H1 (cell line): ENCODE measurements at regions not wholly inside any gene's neighbourhood (a gene's known extent, or its start where the extent isn't known, plus 50 kb on each side); places are given as distances from the start of the nearest gene placed in this dataset.

Experiments
- CTCF ChIA-PET: fragments of 300-600 bp; sonication (Branson Sonifier 250); formaldehyde crosslinking; loops from one replicate; lab custom pipeline; 2021; ENCODE audit not compliant: partially characterized antibody; lab: Charles Lee
- POLR2A ChIA-PET: fragments of 300-600 bp; sonication (Branson Sonifier 250); formaldehyde crosslinking; loops from one replicate; lab custom pipeline; 2021; ENCODE audit warnings: inconsistent platforms; ENCODE audit not compliant: partially characterized antibody; lab: Charles Lee
- DNase-seq, 2 experiments: peaks; one replicate each; pipeline versions ENCODE4 v3.0.0 to v3.0.0-alpha.2; 2010 to 2022; ENCODE audit warnings: low spot score in 2 of 2, low read depth in 1 of 2, mixed read lengths in 1 of 2
- FAIRE-seq: peaks from 2 replicates; lab custom pipeline; 2011; peaks lifted over from hg19 to GRCh38; lab: Jason Lieb, UNC
- H2AFZ ChIP-seq: 2 replicates; pipeline ENCODE4 v1.8.1; 2012; ENCODE audit warnings: low read length, inconsistent platforms
- H2AK5ac ChIP-seq: 2 replicates; pipeline ENCODE4 v1.6.1; 2013; ENCODE audit warnings: low read depth, low read length
- H2BK120ac ChIP-seq: replicated peaks from 2 replicates; pipeline ENCODE3; 2013; ENCODE audit warnings: low read depth, low read length, inconsistent platforms
- H2BK12ac ChIP-seq: 2 replicates; pipeline ENCODE4 v1.6.1; 2013; ENCODE audit warnings: low read depth, low read length
- H2BK15ac ChIP-seq: 2 replicates; pipeline ENCODE4 v1.6.1; 2013; ENCODE audit warnings: low read length
- H2BK20ac ChIP-seq: 2 replicates; pipeline ENCODE4 v1.6.1; 2013; ENCODE audit warnings: low read length
- H2BK5ac ChIP-seq: 2 replicates; pipeline ENCODE4 v1.6.1; 2013; ENCODE audit warnings: low read depth, low read length
- H3K14ac ChIP-seq: 2 replicates; pipeline ENCODE4 v1.6.1; 2013; ENCODE audit warnings: inconsistent platforms; ENCODE audit not compliant: insufficient read length
- H3K18ac ChIP-seq: 2 replicates; pipeline ENCODE4 v1.6.1; 2013; ENCODE audit warnings: low read length; ENCODE audit errors: extremely low read depth
- H3K23ac ChIP-seq: 2 replicates; pipeline ENCODE4 v1.6.1; 2013; ENCODE audit warnings: inconsistent platforms; ENCODE audit not compliant: insufficient read length
- H3K23me2 ChIP-seq: 2 replicates; pipeline ENCODE4 v1.6.1; 2013; ENCODE audit warnings: low read depth, low read length
- H3K27ac ChIP-seq: 2 replicates; pipeline ENCODE4 v1.6.1; 2011; ENCODE audit warnings: low read depth, low read length, inconsistent platforms
- H3K27me3 ChIP-seq, 4 experiments: replicated peaks in 1 of 4; 1 replicate in 1 of 4; 2 replicates in 3 of 4; pipeline versions ENCODE4 v1.6.1 to v1.8.1; 2011 to 2013; ENCODE audit warnings: low read length in 3 of 4, mild to moderate bottlenecking in 3 of 4, inconsistent platforms in 2 of 4, mixed read lengths in 2 of 4, moderate library complexity in 1 of 4; ENCODE audit not compliant: control insufficient read depth in 3 of 4, insufficient read depth in 3 of 4; ENCODE audit errors: extremely low read depth in 1 of 4
- H3K36me3 ChIP-seq, 4 experiments: 2 replicates each; pipeline versions ENCODE4 v1.6.1 to v1.8.1; 2011 to 2013; ENCODE audit warnings: mild to moderate bottlenecking in 4 of 4, low read length in 3 of 4, moderate library complexity in 2 of 4, control low read depth in 1 of 4, inconsistent platforms in 1 of 4; ENCODE audit not compliant: insufficient read depth in 4 of 4, control insufficient read depth in 2 of 4
- H3K4ac ChIP-seq: replicated peaks from 2 replicates; pipeline ENCODE3; 2013; ENCODE audit warnings: low read length, low read depth, mixed read lengths, inconsistent platforms; ENCODE audit not compliant: insufficient read length
- H3K4me1 ChIP-seq, 4 experiments: replicated peaks in 1 of 4; 1 replicate in 1 of 4; 2 replicates in 3 of 4; pipeline versions ENCODE4 v1.6.1 to v1.8.1; 2011 to 2013; ENCODE audit warnings: low read length in 3 of 4, inconsistent platforms in 2 of 4, mixed read lengths in 1 of 4; ENCODE audit not compliant: insufficient read depth in 4 of 4, control insufficient read depth in 3 of 4
- H3K4me2 ChIP-seq, 2 experiments: 2 replicates each; pipeline versions ENCODE4 v1.6.1 to v1.8.1; 2011 to 2013; ENCODE audit warnings: low read depth in 2 of 2, low read length in 2 of 2, control low read depth in 1 of 2, inconsistent platforms in 1 of 2, mild to moderate bottlenecking in 1 of 2; ENCODE audit not compliant: insufficient read depth in 1 of 2
- H3K4me3 ChIP-seq, 4 experiments: fragments of 200-600, 300-600 bp in 1 of 4; sonication (generic), shearing (Covaris generic), sonication (Bioruptor Twin) in 1 of 4; 2 replicates each; pipeline versions ENCODE4 v1.5.1 to v1.8.1; 2011 to 2016; ENCODE audit warnings: low read length in 4 of 4, low read depth in 3 of 4, control low read depth in 2 of 4, inconsistent platforms in 2 of 4, mild to moderate bottlenecking in 2 of 4, mixed read lengths in 1 of 4, moderate library complexity in 1 of 4; ENCODE audit not compliant: insufficient read depth in 2 of 4; ENCODE audit errors: extremely low read depth in 1 of 4
- H3K56ac ChIP-seq: replicated peaks from 2 replicates; pipeline ENCODE3; 2013; ENCODE audit warnings: low read depth, mild to moderate bottlenecking, mixed read lengths, low read length, inconsistent platforms; ENCODE audit not compliant: insufficient read length
- H3K79me1 ChIP-seq: 2 replicates; pipeline ENCODE4 v1.6.1; 2013; ENCODE audit warnings: low read depth, low read length, control low read depth
- H3K79me2 ChIP-seq, 2 experiments: 2 replicates each; pipeline versions ENCODE4 v1.6.1 to v1.8.1; 2012 to 2013; ENCODE audit warnings: low read length in 2 of 2, mild to moderate bottlenecking in 2 of 2, inconsistent platforms in 1 of 2; ENCODE audit not compliant: insufficient read depth in 2 of 2, control insufficient read depth in 1 of 2
- H3K9ac ChIP-seq, 4 experiments: replicated peaks in 1 of 4; 1 replicate in 1 of 4; 2 replicates in 3 of 4; pipeline versions ENCODE4 v1.6.1 to v1.8.1; 2011 to 2013; ENCODE audit warnings: low read depth in 3 of 4, low read length in 3 of 4, control low read depth in 2 of 4, mild to moderate bottlenecking in 2 of 4, moderate library complexity in 2 of 4, inconsistent platforms in 1 of 4; ENCODE audit errors: extremely low read depth in 1 of 4
- H3K9me3 ChIP-seq, 2 experiments: 2 replicates each; pipeline versions ENCODE4 v1.6.1 to v1.8.1; 2012 to 2013; ENCODE audit warnings: mild to moderate bottlenecking in 2 of 2, moderate library complexity in 2 of 2, control low read depth in 1 of 2, inconsistent platforms in 1 of 2, low read depth in 1 of 2, low read length in 1 of 2, mixed read lengths in 1 of 2; ENCODE audit not compliant: insufficient read depth in 2 of 2
- H4K20me1 ChIP-seq, 2 experiments: replicated peaks in 1 of 2; 2 replicates each; pipeline versions ENCODE3 to v1.8.1; 2011 to 2013; ENCODE audit warnings: inconsistent platforms in 2 of 2, low read length in 2 of 2, mild to moderate bottlenecking in 1 of 2; ENCODE audit not compliant: insufficient read depth in 2 of 2, control insufficient read depth in 1 of 2
- H4K5ac ChIP-seq: 2 replicates; pipeline ENCODE4 v1.6.1; 2013; ENCODE audit warnings: low read length, low read depth, mixed read lengths, inconsistent platforms; ENCODE audit not compliant: insufficient read length
- H4K8ac ChIP-seq: 2 replicates; pipeline ENCODE4 v1.8.0; 2013; ENCODE audit warnings: mild to moderate bottlenecking, moderate library complexity, low read length, inconsistent platforms; ENCODE audit not compliant: insufficient read depth; ENCODE audit errors: extremely low read depth
- H4K91ac ChIP-seq: replicated peaks from 2 replicates; pipeline ENCODE3; 2013; ENCODE audit warnings: low read length, mixed read lengths, inconsistent platforms; ENCODE audit not compliant: insufficient read length
- CEBPB ChIP-seq: IDR thresholded peaks from 2 replicates; pipeline ENCODE4 v1.6.1; 2012; ENCODE audit warnings: low read depth, low read length
- JUND ChIP-seq: IDR thresholded peaks from 2 replicates; pipeline ENCODE4 v1.6.1; 2011; ENCODE audit warnings: mild to moderate bottlenecking, improper control_type of control experiment, low read length
- SIN3A ChIP-seq, 2 experiments: IDR thresholded peaks in 1 of 2; conservative IDR thresholded peaks in 1 of 2; 2 replicates each; pipeline ENCODE4 v1.6.1; 2011 to 2012; ENCODE audit warnings: low read length in 2 of 2, improper control_type of control experiment in 1 of 2, low read depth in 1 of 2, mild to moderate bottlenecking in 1 of 2
- SIX5 ChIP-seq: IDR thresholded peaks from 2 replicates; pipeline ENCODE4 v1.6.1; 2011; ENCODE audit warnings: mild to moderate bottlenecking, low read depth, low read length
- TBP ChIP-seq: IDR thresholded peaks from 2 replicates; pipeline ENCODE4 v1.6.1; 2011; ENCODE audit warnings: low read depth, low read length, improper control_type of control experiment

GRCh38 chr13:37923236-37923635 lies 53.7 kb upstream of the TRPC4 start:
- H4K5ac ChIP-seq, result no peak overlapping the region
- DNase-seq (no peak), FAIRE-seq (no peak)
- H3K9ac ChIP-seq, result no peak overlapping the region
- H4K20me1 ChIP-seq, result no peaks in the 10 kb centered on the region
- H3K9me3 ChIP-seq, result no peaks in the 10 kb centered on the region
- no peak overlapping the region for H4K91ac ChIP-seq
- no peak overlapping the region for H2BK12ac ChIP-seq
- no peak overlapping the region for H3K4me3 ChIP-seq
- H3K27me3 ChIP-seq, result no peaks in the 10 kb centered on the region
- H2BK5ac ChIP-seq, result no peak overlapping the region
- H2BK15ac ChIP-seq, result no peak overlapping the region
- peaks cover 0 to 9% (median 0%) of the 10 kb centered on the region in 4 experiments; a peak in 4 of 8 replicates for H3K36me3 ChIP-seq
- H3K4me2 ChIP-seq, result no peak overlapping the region
- peaks cover 0 to 98% of the 10 kb centered on the region in 2 experiments; a peak in 2 of 4 replicates for H3K79me2 ChIP-seq
- no peaks in the 10 kb centered on the region for H3K79me1 ChIP-seq
- no peak overlapping the region for H3K56ac ChIP-seq
- H3K23ac ChIP-seq, result no peak overlapping the region
- H3K14ac ChIP-seq, result no peak overlapping the region
- H2BK120ac ChIP-seq, result no peak overlapping the region
- H3K18ac ChIP-seq, result no peak overlapping the region
- H3K27ac ChIP-seq, result no peak overlapping the region
- POLR2A ChIA-PET, result no interaction called here
- H3K4ac ChIP-seq, result no peak overlapping the region
- H3K23me2 ChIP-seq, result no peaks in the 10 kb centered on the region
- H3K4me1 ChIP-seq, result peaks cover 4 to 9% (median 9%) of the 10 kb centered on the region in 4 experiments; a peak in 6 of 7 replicates
- H2AK5ac ChIP-seq, result no peak overlapping the region
- no peak overlapping the region for H2BK20ac ChIP-seq
- H2AFZ ChIP-seq, result no peak overlapping the region
- CTCF ChIA-PET, result interaction anchor here (0.7 to 1.0 kb wide), 2 partner anchors 53 to 452 kb away, joined by 3 read pairs; no protein-coding TSS in a partner anchor
- H4K8ac ChIP-seq, result no peak overlapping the region
- TF ChIP-seq SIX5 (no peak), TBP (no peak), JUND (no peak), CEBPB (no peak), SIN3A (conservative IDR thresholded peaks at IDR 0.05 in 1 of 2, IDR thresholded peaks at IDR 0.05 in 1 of 2; ENCODE audit: low read depth in 1 of 2, low read length in 2 of 2) (no peak)
